CD4-positive, alpha-beta T cell (primary cell): ENCODE measurements at regions not wholly inside any gene's neighbourhood (a gene's known extent, or its start where the extent isn't known, plus 50 kb on each side); places are given as distances from the start of the nearest gene placed in this dataset.

ENCODE experiments used
- ATAC-seq: fragments of 200-7000 bp; cut with Tn5 transposase; one replicate; pipeline ENCODE4 v1.10.0; 2022; ENCODE audit warnings: mild to moderate bottlenecking; ENCODE audit not compliant: poor library complexity
- CTCF ChIA-PET: fragments of 350-600 bp; sonication (Branson Sonifier 250); formaldehyde crosslinking; loops from one replicate; lab custom pipeline; 2021; ENCODE audit warnings: antibody characterized with exemption, inconsistent platforms; lab: Charles Lee
- POLR2A ChIA-PET: fragments of 350-600 bp; sonication (Branson Sonifier 250); formaldehyde crosslinking; loops from one replicate; lab custom pipeline; 2021; ENCODE audit warnings: antibody characterized with exemption, inconsistent platforms; lab: Charles Lee
- DNase-seq, 14 experiments: peaks; one replicate each; pipeline ENCODE4 v3.0.0-alpha.2; 2013 to 2020; ENCODE audit warnings: mixed read lengths in 2 of 14
- H3K27ac ChIP-seq, 2 donors: one replicate each; pipeline versions ENCODE4 v1.5.1 to v1.7.0; 2013; ENCODE audit warnings: low read length in 2 of 2, low read depth in 1 of 2, mild to moderate bottlenecking in 1 of 2
- H3K27me3 ChIP-seq, 2 experiments: 1 replicate in 1 of 2; 2 replicates in 1 of 2; pipeline versions ENCODE4 v1.6.1 to v1.7.0; 2013; ENCODE audit warnings: low read length in 2 of 2, control low read depth in 1 of 2, mild to moderate bottlenecking in 1 of 2, moderate library complexity in 1 of 2; ENCODE audit not compliant: insufficient read depth in 2 of 2, control insufficient read depth in 1 of 2
- H3K36me3 ChIP-seq: one replicate; pipeline ENCODE4 v1.6.1; 2013; ENCODE audit warnings: low read length, control low read depth; ENCODE audit not compliant: insufficient read depth
- H3K4me1 ChIP-seq: one replicate; pipeline ENCODE4 v1.6.1; 2013; ENCODE audit warnings: low read length, control low read depth; ENCODE audit not compliant: insufficient read depth
- H3K4me3 ChIP-seq: one replicate; pipeline ENCODE4 v1.5.1; 2013; ENCODE audit warnings: mild to moderate bottlenecking, low read length, moderate library complexity
- H3K9me3 ChIP-seq, 2 experiments: 1 replicate in 1 of 2; 2 replicates in 1 of 2; pipeline versions ENCODE4 v1.6.1 to v1.7.0; 2013; ENCODE audit warnings: low read length in 2 of 2, mild to moderate bottlenecking in 2 of 2, control low read depth in 1 of 2, moderate library complexity in 1 of 2; ENCODE audit not compliant: control insufficient read depth in 1 of 2, insufficient read depth in 1 of 2
- H3K27ac Mint-ChIP-seq: one replicate; pipeline ENCODE4 v1.8.0; 2020; ENCODE audit warnings: mixed read lengths
- H3K27me3 Mint-ChIP-seq: one replicate; pipeline ENCODE4 v1.8.0; 2021; ENCODE audit warnings: mixed read lengths
- H3K36me3 Mint-ChIP-seq: one replicate; pipeline ENCODE4 v1.8.0; 2021; ENCODE audit warnings: low read depth, mixed read lengths
- H3K4me1 Mint-ChIP-seq: one replicate; pipeline ENCODE4 v1.8.0; 2021; ENCODE audit warnings: low read depth, mixed read lengths
- H3K4me3 Mint-ChIP-seq: one replicate; pipeline ENCODE4 v1.8.0; 2020; ENCODE audit warnings: mild to moderate bottlenecking, mixed read lengths
- H3K9me3 Mint-ChIP-seq: one replicate; pipeline ENCODE4 v1.8.0; 2020; ENCODE audit warnings: mixed read lengths
- intact Hi-C, 2 experiments: fragments of 100-400 bp; cut with DNase I in 1 of 2; cut with micrococcal nuclease in 1 of 2; formaldehyde crosslinking; loops; one replicate each; pipeline versions ENCODE4 v1.15.1 to v1.9.0; 2023 to 2025; cut with DNase I, micrococcal nuclease
- TF ChIP-seq, protein P1 (sequence below): fragments of 200-600 bp; IDR thresholded peaks from one replicate; pipeline ENCODE4 v1.8.0; 2022; ENCODE audit warnings: antibody characterized with exemption, mild to moderate bottlenecking

DNA sequence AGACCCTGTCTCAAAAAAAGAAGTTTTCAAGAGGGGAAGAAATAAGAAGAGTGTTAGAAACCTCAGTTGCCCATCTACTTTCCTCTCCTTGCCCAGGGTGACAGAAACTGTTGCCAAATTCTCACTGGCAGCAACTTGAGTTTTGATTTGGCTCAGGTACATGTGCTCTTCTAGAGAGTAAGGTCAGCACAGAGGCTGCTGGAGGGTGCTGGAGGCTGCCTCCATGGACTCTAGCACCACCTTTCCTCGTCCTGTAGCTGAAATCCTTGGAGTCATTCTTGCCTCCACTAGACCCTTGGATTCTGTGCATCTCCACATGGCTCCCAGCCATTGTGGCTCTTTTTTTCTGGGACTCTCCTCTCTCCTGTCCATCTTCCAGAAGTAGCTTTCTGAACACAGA is 149.1 kb downstream of the TM9SF2 start:
- DNase-seq, result no peak
- Mint-ChIP-seq H3K27me3 (no peaks in the 10 kb centered on the region), H3K4me1 (peaks cover under 1% of the 10 kb centered on the region), H3K4me3 (no peak overlapping the region), H3K36me3 (no peaks in the 10 kb centered on the region), H3K9me3 (no peaks in the 10 kb centered on the region), H3K27ac (no peak overlapping the region)
- ChIA-PET POLR2A (no interaction called here), CTCF (no interaction called here)
- H3K4me3 ChIP-seq, result no peak overlapping the region
- H3K9me3 ChIP-seq, result no peaks in the 10 kb centered on the region
- H3K27ac ChIP-seq, result no peak overlapping the region
- intact Hi-C loops, result loop anchor here in 1 of 2 experiments (5.0 to 10.0 kb wide), 2 partner anchors 208 to 894 kb away; no protein-coding TSS in a partner anchor
- H3K27me3 ChIP-seq, result no peaks in the 10 kb centered on the region
- no peaks in the 10 kb centered on the region for H3K4me1 ChIP-seq
- TF ChIP-seq, protein P1, sequence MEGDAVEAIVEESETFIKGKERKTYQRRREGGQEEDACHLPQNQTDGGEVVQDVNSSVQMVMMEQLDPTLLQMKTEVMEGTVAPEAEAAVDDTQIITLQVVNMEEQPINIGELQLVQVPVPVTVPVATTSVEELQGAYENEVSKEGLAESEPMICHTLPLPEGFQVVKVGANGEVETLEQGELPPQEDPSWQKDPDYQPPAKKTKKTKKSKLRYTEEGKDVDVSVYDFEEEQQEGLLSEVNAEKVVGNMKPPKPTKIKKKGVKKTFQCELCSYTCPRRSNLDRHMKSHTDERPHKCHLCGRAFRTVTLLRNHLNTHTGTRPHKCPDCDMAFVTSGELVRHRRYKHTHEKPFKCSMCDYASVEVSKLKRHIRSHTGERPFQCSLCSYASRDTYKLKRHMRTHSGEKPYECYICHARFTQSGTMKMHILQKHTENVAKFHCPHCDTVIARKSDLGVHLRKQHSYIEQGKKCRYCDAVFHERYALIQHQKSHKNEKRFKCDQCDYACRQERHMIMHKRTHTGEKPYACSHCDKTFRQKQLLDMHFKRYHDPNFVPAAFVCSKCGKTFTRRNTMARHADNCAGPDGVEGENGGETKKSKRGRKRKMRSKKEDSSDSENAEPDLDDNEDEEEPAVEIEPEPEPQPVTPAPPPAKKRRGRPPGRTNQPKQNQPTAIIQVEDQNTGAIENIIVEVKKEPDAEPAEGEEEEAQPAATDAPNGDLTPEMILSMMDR, result no peak
- ATAC-seq, result no peak
- no peaks in the 10 kb centered on the region for H3K36me3 ChIP-seq

GRCh38 chr13:99648927-99649326 is 147.7 kb downstream of the TM9SF2 start:
- Histone ChIP-seq H3K9me3 (no peaks in the 10 kb centered on the region), H3K36me3 (no peaks in the 10 kb centered on the region), H3K4me3 (no peak overlapping the region), H3K27ac (no peak overlapping the region), H3K4me1 (no peaks in the 10 kb centered on the region), H3K27me3 (no peaks in the 10 kb centered on the region)
- no peaks in the 10 kb centered on the region for H3K27me3 Mint-ChIP-seq
- ATAC-seq (no peak), DNase-seq (no peak)
- H3K9me3 Mint-ChIP-seq, result no peaks in the 10 kb centered on the region
- no peak overlapping the region for H3K4me3 Mint-ChIP-seq
- ChIA-PET POLR2A (no interaction called here), CTCF (no interaction called here)
- intact Hi-C loops, result loop anchor here in 1 of 2 experiments (2.0 kb wide), 1 partner anchor 18 kb away; no protein-coding TSS in a partner anchor
- H3K27ac Mint-ChIP-seq, result no peak overlapping the region
- TF ChIP-seq, protein P1, result no peak
- no peaks in the 10 kb centered on the region for H3K4me1 Mint-ChIP-seq
- H3K36me3 Mint-ChIP-seq, result no peaks in the 10 kb centered on the region

DNA sequence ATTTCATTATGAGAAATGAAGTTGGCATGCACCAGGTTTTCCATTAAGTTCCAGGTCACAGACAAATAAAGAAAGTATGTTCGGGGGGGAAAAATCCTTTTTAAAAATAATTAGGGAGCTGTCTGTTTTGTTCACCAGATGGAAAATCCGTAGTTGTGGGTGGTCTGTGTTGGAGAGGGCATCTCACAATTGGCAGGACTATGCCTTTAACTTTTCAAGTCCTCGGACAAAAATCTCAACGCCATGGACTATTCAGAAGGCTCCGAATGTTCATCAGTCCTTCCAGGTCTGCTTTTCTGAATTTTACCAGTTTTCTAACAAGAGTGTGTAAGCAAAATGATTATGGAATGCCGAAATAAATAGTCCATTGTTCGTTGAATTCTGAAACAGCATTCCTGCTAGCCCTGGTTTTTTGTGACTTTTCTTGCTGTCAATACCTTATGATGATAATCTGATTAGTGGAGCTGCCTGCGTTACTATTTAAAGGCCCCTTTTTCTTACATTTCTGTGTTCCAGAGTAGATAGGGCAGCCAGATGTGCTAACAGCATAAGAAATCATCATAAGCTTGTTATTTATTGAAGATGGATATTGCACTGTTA is 146.9 kb downstream of the TM9SF2 start:
- H3K9me3 ChIP-seq, result no peaks in the 10 kb centered on the region
- POLR2A ChIA-PET, result interaction anchor here (0.6 kb wide), 1 partner anchor 1069 kb away, joined by 3 read pairs; no protein-coding TSS in a partner anchor
- TF ChIP-seq, protein P1, result no peak
- DNase-seq, result no peak
- Mint-ChIP-seq H3K27ac (no peak overlapping the region), H3K4me1 (peaks cover 2% of the 10 kb centered on the region), H3K4me3 (no peak overlapping the region), H3K27me3 (no peaks in the 10 kb centered on the region), H3K36me3 (no peaks in the 10 kb centered on the region), H3K9me3 (no peaks in the 10 kb centered on the region)
- no peak for ATAC-seq
- no peak overlapping the region for H3K27ac ChIP-seq
- intact Hi-C loops, result loop anchor here in 1 of 2 experiments (2.0 kb wide), 1 partner anchor 19 kb away; no protein-coding TSS in a partner anchor
- CTCF ChIA-PET, result no interaction called here
- H3K27me3 ChIP-seq, result no peaks in the 10 kb centered on the region
- no peak overlapping the region for H3K4me3 ChIP-seq
- H3K4me1 ChIP-seq, result no peaks in the 10 kb centered on the region
- no peaks in the 10 kb centered on the region for H3K36me3 ChIP-seq
